GM12878 (cell line): ENCODE measurements at regions not wholly inside any gene's neighbourhood (a gene's known extent, or its start where the extent isn't known, plus 50 kb on each side); places are given as distances from the start of the nearest gene placed in this dataset.

ENCODE experiments used
- ATAC-seq: fragments of 200-7000 bp; cut with Tn5 transposase; 3 replicates; pipeline ENCODE4 v1.9.1; 2020; ENCODE audit warnings: mild to moderate bottlenecking, moderate library complexity
- BruUV-seq: library from RNA; stranded (reverse); fragments of 400-500 nt; replicated peaks from 2 replicates; lab custom pipeline; 2021; lab: Mats Ljungman, UMichigan
- CTCF ChIA-PET: fragments of 300-600 bp; sonication (Branson Sonifier 250); formaldehyde crosslinking; extraction: SDS; loops from one replicate; lab custom pipeline; 2021; ENCODE audit warnings: inconsistent platforms; lab: Yijun Ruan, JAX
- POLR2A ChIA-PET: fragments of 350-600 bp; formaldehyde crosslinking; extraction: SDS; loops from one replicate; lab custom pipeline; 2021; ENCODE audit warnings: inconsistent platforms; lab: Charles Lee
- RAD21 ChIA-PET: fragments of 300-600 bp; sonication (Branson Sonifier 250); formaldehyde crosslinking; loops from one replicate; lab custom pipeline; 2023; ENCODE audit warnings: antibody characterized with exemption; ENCODE audit not compliant: unreplicated experiment; lab: Charles Lee
- SMC1A ChIA-PET: fragments of 300-600 bp; sonication (Branson Sonifier 250); formaldehyde crosslinking; loops from one replicate; lab custom pipeline; 2023; ENCODE audit not compliant: unreplicated experiment, uncharacterized antibody; lab: Charles Lee
- DNase-seq: peaks from one replicate; pipeline ENCODE4 v3.0.0-alpha.2; 2011; ENCODE audit warnings: low read depth, low spot score
- FAIRE-seq: peaks from 3 replicates; lab custom pipeline; 2011; peaks lifted over from hg19 to GRCh38; lab: Jason Lieb, UNC
- H2AFZ ChIP-seq: 2 replicates; pipeline ENCODE4 v1.6.0; 2011; ENCODE audit warnings: low read depth, low read length, control low read depth; ENCODE audit not compliant: control insufficient read depth
- H3K27ac ChIP-seq: 2 replicates; pipeline ENCODE4 v1.5.1; 2011; ENCODE audit warnings: control low read depth; ENCODE audit not compliant: control insufficient read depth, insufficient read depth
- H3K27me3 ChIP-seq, 2 experiments: replicated peaks in 1 of 2; 2 replicates each; pipeline versions ENCODE4 v1.6.0 to v1.6.1; 2011; ENCODE audit warnings: low read length in 1 of 2; ENCODE audit not compliant: control insufficient read depth in 2 of 2, insufficient read depth in 2 of 2
- H3K36me3 ChIP-seq, 2 experiments: 2 replicates each; pipeline ENCODE4 v1.5.1; 2011; ENCODE audit warnings: low read length in 1 of 2; ENCODE audit not compliant: control insufficient read depth in 2 of 2, insufficient read depth in 2 of 2
- H3K4me1 ChIP-seq: 2 replicates; pipeline ENCODE4 v1.6.1; 2011; ENCODE audit warnings: mild to moderate bottlenecking, low read length, moderate library complexity, mixed read lengths; ENCODE audit not compliant: control insufficient read depth, insufficient read depth
- H3K4me2 ChIP-seq: 2 replicates; pipeline ENCODE4 v1.6.0; 2011; ENCODE audit warnings: control low read depth; ENCODE audit not compliant: control insufficient read depth, insufficient read depth
- H3K4me3 ChIP-seq: fragments of 200-600 bp; sonication (generic); 2 replicates; pipeline ENCODE4 v1.5.1; 2016
- H3K79me2 ChIP-seq: 2 replicates; pipeline ENCODE4 v1.6.0; 2011; ENCODE audit warnings: low read length; ENCODE audit not compliant: control insufficient read depth, insufficient read depth
- H3K9ac ChIP-seq: 2 replicates; pipeline ENCODE4 v1.8.0; 2011; ENCODE audit warnings: low read length, control low read depth, mixed read lengths; ENCODE audit not compliant: control insufficient read depth, insufficient read depth
- H3K9me3 ChIP-seq: replicated peaks from 3 replicates; pipeline ENCODE4 v1.5.1; 2011; ENCODE audit warnings: mild to moderate bottlenecking, low read length; ENCODE audit not compliant: control insufficient read depth, insufficient read depth
- H4K20me1 ChIP-seq: 2 replicates; pipeline ENCODE4 v1.6.0; 2011; ENCODE audit not compliant: control insufficient read depth, insufficient read depth
- BCLAF1 ChIP-seq: fragments of 450-650 bp; IDR thresholded peaks from 2 replicates; pipeline ENCODE4 v1.6.1; 2017; ENCODE audit warnings: antibody characterized with exemption, mild to moderate bottlenecking, moderate library complexity
- CBFB ChIP-seq: IDR thresholded peaks from 2 replicates; pipeline ENCODE4 v1.6.1; 2016; ENCODE audit warnings: antibody characterized with exemption, low read depth
- CEBPZ ChIP-seq: fragments of 150-350 bp; IDR thresholded peaks from 2 replicates; pipeline ENCODE4 v1.6.1; 2016; ENCODE audit warnings: low read depth, low read length
- CUX1 ChIP-seq: IDR thresholded peaks from 2 replicates; pipeline ENCODE4 v1.6.1; 2012; ENCODE audit warnings: improper control_type of control experiment, low read depth, low read length; ENCODE audit not compliant: insufficient replicate concordance
- EZH2 ChIP-seq: IDR thresholded peaks from 2 replicates; pipeline ENCODE4 v1.6.1; 2012; ENCODE audit warnings: low read depth, mild to moderate bottlenecking, control low read depth, inconsistent platforms, low read length, borderline replicate concordance; ENCODE audit not compliant: control insufficient read depth
- IKZF1 ChIP-seq: fragments of 450-650 bp; conservative IDR thresholded peaks from 2 replicates; pipeline ENCODE4 v1.6.1; 2017; ENCODE audit warnings: antibody characterized with exemption, mild to moderate bottlenecking
- IRF5 ChIP-seq: fragments of 450-650 bp; IDR thresholded peaks from 2 replicates; pipeline ENCODE4 v1.6.1; 2017; ENCODE audit warnings: borderline replicate concordance
- KAT2A ChIP-seq: conservative IDR thresholded peaks from 2 replicates; pipeline ENCODE4 v1.6.1; 2011; ENCODE audit warnings: low read depth, low read length; ENCODE audit not compliant: control insufficient read depth
- NR2F1 ChIP-seq: fragments of 450-650 bp; conservative IDR thresholded peaks from 2 replicates; pipeline ENCODE4 v1.6.1; 2017; ENCODE audit warnings: mild to moderate bottlenecking
- ZNF207 ChIP-seq: fragments of 450-650 bp; IDR thresholded peaks from 2 replicates; pipeline ENCODE4 v1.6.1; 2014; ENCODE audit warnings: antibody characterized with exemption, mild to moderate bottlenecking, borderline replicate concordance
- WGBS: methylation state at CpG from one replicate; pipeline ENCODE4 v1.1.6; 2016; ENCODE audit warnings: low lambda C conversion rate; ENCODE audit not compliant: insufficient replicate concordance, insufficient coverage; ENCODE audit errors: missing lambda C conversion rate; 5-methylcytosine and 5-hydroxymethylcytosine counted together
- in situ Hi-C: fragments of 300-500 bp; cut with MboI; formaldehyde crosslinking; loops from 9 replicates; pipeline ENCODE4 v1.14.3; 2018; ENCODE audit warnings: mixed read lengths
- intact Hi-C: fragments of 100-400 bp; cut with micrococcal nuclease; formaldehyde crosslinking; loops from one replicate; pipeline ENCODE4 v1.14.2; 2022; ENCODE audit not compliant: unreplicated experiment

GRCh38 chr13:76210262-76210661 is 574.1 kb downstream of the LMO7 start:
- Histone ChIP-seq H3K79me2 (no peaks in the 10 kb centered on the region), H3K4me3 (no peak overlapping the region)
- in situ Hi-C loops: no loop called here
- TF ChIP-seq CUX1: no peak
- no peak for TF ChIP-seq IRF5
- no peak for TF ChIP-seq IKZF1
- TF ChIP-seq ZNF207: no peak
- TF ChIP-seq BCLAF1: no peak
- TF ChIP-seq KAT2A: no peak
- TF ChIP-seq CEBPZ: no peak
- TF ChIP-seq NR2F1: no peak
- no peak for TF ChIP-seq CBFB
- TF ChIP-seq EZH2: no peak
- TF ChIP-seq, all 136 proteins: peak for 0
- ChIA-PET SMC1A (no interaction called here), CTCF (no interaction called here), RAD21 (no interaction called here), POLR2A (no interaction called here)
- no peaks in the 10 kb centered on the region for H3K9me3 ChIP-seq
- no TSS peak for BruUV-seq
- H4K20me1 ChIP-seq: no peaks in the 10 kb centered on the region
- no peak overlapping the region for H3K4me2 ChIP-seq
- intact Hi-C loops: no loop called here
- no peak overlapping the region for H3K27ac ChIP-seq
- no peak for DNase-seq
- 50% methylated on average over 1 of the region's 1 CpG for WGBS
- H3K27me3 ChIP-seq: no peaks in the 10 kb centered on the region
- no peak for ATAC-seq
- no peak overlapping the region for H2AFZ ChIP-seq
- FAIRE-seq: no peak
- H3K4me1 ChIP-seq: no peaks in the 10 kb centered on the region
- H3K9ac ChIP-seq: no peak overlapping the region
- H3K36me3 ChIP-seq: no peaks in the 10 kb centered on the region
